ENCODE measurements at regions not wholly inside any gene's neighbourhood (a gene's known extent, or its start where the extent isn't known, plus 50 kb on each side); places are given as distances from the start of the nearest gene placed in this dataset.

GRCh38 chr10:22825841-22826240 lies 102.0 kb upstream of the ARMC3 start:
- no peak for TF ChIP-seq CTCF (IDR thresholded peaks at IDR 0.05)
- TF ChIP-seq POLR2A (IDR thresholded peaks at IDR 0.05): no peak
